GM23338 (cell line): ENCODE measurements at regions not wholly inside any gene's neighbourhood (a gene's known extent, or its start where the extent isn't known, plus 50 kb on each side); places are given as distances from the start of the nearest gene placed in this dataset.
"Not testable (repeated sequence)": the region's sequence is repeated elsewhere in the genome, so short reads cannot be mapped to it uniquely, and the experiment has no call there.

Experiments used
- ATAC-seq: fragments of 200-7000 bp; cut with Tn5 transposase; 3 replicates; pipeline ENCODE4 v1.9.1; 2020
- DNase-seq: peaks from one replicate; pipeline ENCODE4 v3.0.0-alpha.2; 2015; ENCODE audit warnings: low spot score
- H2AFZ ChIP-seq: fragments of 200-600 bp; sonication (generic); 2 replicates; pipeline ENCODE4 v1.8.0; 2016; ENCODE audit warnings: antibody characterized with exemption, mild to moderate bottlenecking, moderate library complexity
- H3F3A ChIP-seq: fragments of 200-600 bp; sonication (generic); replicated peaks from 2 replicates; pipeline ENCODE4 v1.8.0; 2017; ENCODE audit warnings: antibody characterized with exemption, mixed run types, low read depth
- H3K27ac ChIP-seq: fragments of 200-600 bp; sonication (generic); 2 replicates; pipeline ENCODE4 v1.6.1; 2016; ENCODE audit warnings: low read depth
- H3K27me3 ChIP-seq: fragments of 200-600 bp; sonication (generic); 2 replicates; pipeline ENCODE4 v1.8.0; 2016; ENCODE audit warnings: mild to moderate bottlenecking, mixed run types, moderate library complexity; ENCODE audit not compliant: insufficient read depth
- H3K36me3 ChIP-seq: fragments of 200-600 bp; sonication (generic); 2 replicates; pipeline ENCODE4 v1.8.0; 2016; ENCODE audit warnings: mild to moderate bottlenecking; ENCODE audit not compliant: insufficient read depth
- H3K4me1 ChIP-seq: fragments of 200-600 bp; sonication (generic); 2 replicates; pipeline ENCODE4 v1.8.0; 2016; ENCODE audit warnings: mild to moderate bottlenecking, moderate library complexity; ENCODE audit not compliant: insufficient read depth
- H3K4me2 ChIP-seq: fragments of 200-600 bp; sonication (generic); 2 replicates; pipeline ENCODE4 v1.7.1; 2017; ENCODE audit warnings: mixed run types
- H3K4me3 ChIP-seq: fragments of 200-600 bp; sonication (generic); 2 replicates; pipeline ENCODE4 v1.6.1; 2016; ENCODE audit warnings: mixed run types
- H3K79me2 ChIP-seq: fragments of 200-600 bp; sonication (generic); replicated peaks from 2 replicates; pipeline ENCODE4 v1.8.0; 2017; ENCODE audit warnings: mild to moderate bottlenecking; ENCODE audit not compliant: insufficient read depth
- H3K9me2 ChIP-seq: fragments of 200-600 bp; sonication (generic); 2 replicates; pipeline ENCODE4 v1.8.0; 2017; ENCODE audit not compliant: insufficient read depth
- H4K20me1 ChIP-seq: fragments of 200-600 bp; sonication (generic); replicated peaks from 2 replicates; pipeline ENCODE4 v1.8.0; 2017; ENCODE audit warnings: mild to moderate bottlenecking; ENCODE audit not compliant: insufficient read depth
- H3K27ac Mint-ChIP-seq: 2 replicates; pipeline ENCODE4 v1.8.0; 2020; ENCODE audit warnings: inconsistent platforms, mild to moderate bottlenecking, moderate library complexity, mixed read lengths
- H3K27me3 Mint-ChIP-seq: 3 replicates; pipeline ENCODE4 v1.8.0; 2022; ENCODE audit warnings: low read depth, mild to moderate bottlenecking, moderate library complexity, mixed read lengths, inconsistent platforms; ENCODE audit not compliant: insufficient read depth, poor library complexity
- H3K36me3 Mint-ChIP-seq: 3 replicates; pipeline ENCODE4 v1.8.0; 2021; ENCODE audit warnings: low read depth, mild to moderate bottlenecking, inconsistent platforms, moderate library complexity, mixed read lengths
- H3K4me1 Mint-ChIP-seq: 3 replicates; pipeline ENCODE4 v1.8.0; 2020; ENCODE audit warnings: mild to moderate bottlenecking, inconsistent platforms, mixed read lengths
- H3K4me3 Mint-ChIP-seq: 3 replicates; pipeline ENCODE4 v1.8.0; 2021; ENCODE audit warnings: moderate library complexity, mild to moderate bottlenecking, inconsistent platforms, mixed read lengths
- H3K9me3 Mint-ChIP-seq: 3 replicates; pipeline ENCODE4 v1.8.0; 2020; ENCODE audit warnings: moderate library complexity, mild to moderate bottlenecking, inconsistent platforms, mixed read lengths
- CREB1 ChIP-seq: fragments of 250-450 bp; sonication (Bioruptor Pico); IDR thresholded peaks from 2 replicates; pipeline ENCODE4 v1.5.0; 2020; ENCODE audit warnings: low read depth, mild to moderate bottlenecking, moderate library complexity
- EZH2 ChIP-seq: fragments of 200-600 bp; sonication (generic); IDR thresholded peaks from one replicate; pipeline ENCODE4 v1.8.0; 2017; ENCODE audit warnings: antibody characterized with exemption, mild to moderate bottlenecking, low read depth; ENCODE audit not compliant: unreplicated experiment
- EZH2phosphoT487 ChIP-seq: fragments of 200-600 bp; sonication (generic); IDR thresholded peaks from one replicate; pipeline ENCODE4 v1.8.1; 2018; ENCODE audit warnings: antibody characterized with exemption; ENCODE audit not compliant: unreplicated experiment
- JUNB ChIP-seq: IDR thresholded peaks from one replicate; pipeline ENCODE4 v1.6.1; 2016; ENCODE audit warnings: antibody characterized with exemption; ENCODE audit not compliant: unreplicated experiment
- NANOG ChIP-seq: IDR thresholded peaks from 2 replicates; pipeline ENCODE4 v1.6.1; 2016; ENCODE audit warnings: antibody characterized with exemption, borderline replicate concordance
- REST ChIP-seq: IDR thresholded peaks from one replicate; pipeline ENCODE4 v1.6.1; 2018; ENCODE audit warnings: antibody characterized with exemption; ENCODE audit not compliant: unreplicated experiment
- ZNF114 ChIP-seq: fragments of 250-450 bp; sonication (Bioruptor Pico); IDR thresholded peaks from 2 replicates; pipeline ENCODE4 v1.5.0; 2020; ENCODE audit warnings: mild to moderate bottlenecking, moderate library complexity
- ZNF331 ChIP-seq: fragments of 250-450 bp; sonication (Bioruptor Pico); IDR thresholded peaks from 2 replicates; pipeline ENCODE4 v1.5.0; 2020; ENCODE audit warnings: low read depth, mild to moderate bottlenecking, moderate library complexity

DNA sequence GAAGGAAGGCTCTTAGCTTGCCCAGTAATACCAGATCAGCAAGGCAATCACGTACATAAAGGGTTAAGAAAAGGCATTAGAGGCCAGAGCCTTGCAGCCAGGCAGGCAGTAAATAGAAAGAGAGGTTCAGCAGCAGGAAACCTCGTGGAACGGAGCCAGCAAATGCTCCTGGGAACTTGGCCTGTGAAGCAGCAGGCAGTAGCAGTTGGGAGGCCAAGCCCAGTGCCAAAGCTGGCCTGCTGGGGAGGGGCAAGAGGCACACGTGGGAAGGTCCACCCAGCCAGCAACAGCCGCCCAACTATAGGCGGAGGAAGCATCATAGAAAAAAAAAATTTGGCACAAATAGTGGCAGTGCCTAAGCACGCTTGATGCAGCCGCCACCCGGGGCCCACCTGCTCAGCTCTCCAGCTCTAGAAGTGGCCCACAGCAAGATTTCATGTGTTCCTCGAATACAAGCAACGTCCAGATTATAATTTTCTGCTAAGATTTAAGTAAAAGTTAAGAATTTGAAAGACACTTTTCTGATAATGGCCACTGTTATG lies 2339.5 kb downstream of the TP53TG3F start:
- Histone ChIP-seq H3K27me3 (no peaks in the 10 kb centered on the region), H3K27ac (no peak overlapping the region), H3F3A (no peaks in the 10 kb centered on the region), H3K79me2 (no peaks in the 10 kb centered on the region), H3K9me2 (no peaks in the 10 kb centered on the region), H4K20me1 (no peaks in the 10 kb centered on the region), H3K4me2 (no peak overlapping the region), H3K4me1 (no peaks in the 10 kb centered on the region), H3K4me3 (no peak overlapping the region), H2AFZ (no peak overlapping the region), H3K36me3 (peaks cover 9% of the 10 kb centered on the region; the same call in 1 of the 2 replicates)
- ATAC-seq, result no peak
- TF ChIP-seq ZNF331 (no peak), EZH2 (no peak), ZNF114 (no peak)
- no peaks in the 10 kb centered on the region for H3K27me3 Mint-ChIP-seq
- H3K9me3 Mint-ChIP-seq, result peaks cover 93% of the 10 kb centered on the region
- H3K4me1 Mint-ChIP-seq, result no peaks in the 10 kb centered on the region
- DNase-seq, result no peak
- peaks cover 34% of the 10 kb centered on the region for H3K36me3 Mint-ChIP-seq
- no peak overlapping the region for H3K4me3 Mint-ChIP-seq
- H3K27ac Mint-ChIP-seq, result no peak overlapping the region

GRCh38 chr16:35804465-35804864 lies 2345.1 kb downstream of the TP53TG3F start:
- H3K4me2 ChIP-seq, H3K27me3 ChIP-seq, H3K27me3 Mint-ChIP-seq, H3K79me2 ChIP-seq, DNase-seq, H3F3A ChIP-seq, H3K9me2 ChIP-seq, H3K4me1 Mint-ChIP-seq, H3K27ac Mint-ChIP-seq, H3K4me3 ChIP-seq, H2AFZ ChIP-seq, ATAC-seq, H3K4me1 ChIP-seq, H3K27ac ChIP-seq, H4K20me1 ChIP-seq, H3K4me3 Mint-ChIP-seq: not testable (repeated sequence)
- peaks cover 16% of the 10 kb centered on the region; the same call in 1 of the 2 replicates for H3K36me3 ChIP-seq
- Mint-ChIP-seq H3K9me3 (peaks cover 82% of the 10 kb centered on the region), H3K36me3 (peaks cover 28% of the 10 kb centered on the region)

DNA sequence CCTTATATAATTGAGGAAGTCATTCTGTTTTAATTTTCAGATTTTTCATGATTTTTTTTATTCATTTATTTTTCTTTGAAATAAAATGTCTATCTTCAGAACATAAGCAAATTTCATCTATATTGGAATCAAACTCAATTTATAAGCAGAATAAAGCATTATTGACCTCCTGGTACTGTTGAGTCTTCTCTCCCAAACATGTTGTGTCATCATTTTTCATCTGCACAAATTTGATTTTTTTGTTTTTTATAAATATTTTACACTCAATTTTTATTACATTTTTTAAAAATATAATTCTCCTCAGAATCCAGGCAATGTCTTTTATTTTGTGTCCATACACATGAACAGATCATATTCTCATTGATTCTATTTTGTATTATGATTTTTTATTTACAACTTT lies 2363.9 kb downstream of the TP53TG3F start:
- H2AFZ ChIP-seq, result no peak overlapping the region
- peaks cover 2% of the 10 kb centered on the region for H3K27me3 Mint-ChIP-seq
- no peaks in the 10 kb centered on the region for H3K79me2 ChIP-seq
- H3K36me3 Mint-ChIP-seq, result peaks cover 3% of the 10 kb centered on the region; the same call in 2 of the 3 replicates
- TF ChIP-seq CREB1 (no peak), JUNB (no peak), REST (no peak), EZH2phosphoT487 (no peak), NANOG (no peak)
- no peak for DNase-seq
- H3K27me3 ChIP-seq, result no peaks in the 10 kb centered on the region
- H4K20me1 ChIP-seq, result no peaks in the 10 kb centered on the region
- no peak for ATAC-seq
- H3K4me1 ChIP-seq, result no peaks in the 10 kb centered on the region
- no peak overlapping the region for H3K4me3 Mint-ChIP-seq
- H3F3A ChIP-seq, result no peaks in the 10 kb centered on the region
- H3K27ac ChIP-seq, result no peak overlapping the region
- H3K4me2 ChIP-seq, result no peak overlapping the region
- no peaks in the 10 kb centered on the region for H3K4me1 Mint-ChIP-seq
- H3K9me2 ChIP-seq, result no peaks in the 10 kb centered on the region
- peaks cover 6% of the 10 kb centered on the region for H3K36me3 ChIP-seq
- peaks cover 75% of the 10 kb centered on the region for H3K9me3 Mint-ChIP-seq
- no peak overlapping the region for H3K4me3 ChIP-seq
- no peak overlapping the region for H3K27ac Mint-ChIP-seq
